GM21529 (cell line): ENCODE measurements at regions not wholly inside any gene's neighbourhood (a gene's known extent, or its start where the extent isn't known, plus 50 kb on each side); places are given as distances from the start of the nearest gene placed in this dataset.

Source experiments
- ATAC-seq: cut with Tn5 transposase; IDR thresholded peaks from one replicate; pipeline ENCODE4 v1.9.1; 2021; ENCODE audit not compliant: unreplicated experiment

GRCh38 chr12:65596514-65597091 is 227.7 kb upstream of the HMGA2 start:
- ATAC-seq = no peak

- ATAC-seq = no peak
Measured at GRCh38 chr12:65597527-65597926, 226.8 kb upstream of the HMGA2 start.

- no peak for ATAC-seq
Measured at GRCh38 chr12:65598688-65599087, 225.6 kb upstream of the HMGA2 start.

GRCh38 chr12:65602253-65602609 is 222.1 kb upstream of the HMGA2 start:
- ATAC-seq = no peak

- ATAC-seq = peak; percentile 82
Measured at GRCh38 chr12:65602610-65603295, 221.5 kb upstream of the HMGA2 start.

GRCh38 chr12:65603438-65604351 is 220.6 kb upstream of the HMGA2 start:
- ATAC-seq = no peak

- ATAC-seq = no peak
Measured at GRCh38 chr12:65605019-65605418, 219.3 kb upstream of the HMGA2 start.

- ATAC-seq = no peak
Measured at GRCh38 chr12:65606008-65606766, 218.1 kb upstream of the HMGA2 start.

GRCh38 chr12:65607401-65607841 is 216.9 kb upstream of the HMGA2 start:
- ATAC-seq = no peak

GRCh38 chr12:65608319-65608916 is 215.9 kb upstream of the HMGA2 start:
- ATAC-seq = no peak

- no peak for ATAC-seq
Measured at GRCh38 chr12:65609359-65609771, 214.9 kb upstream of the HMGA2 start.

- no peak for ATAC-seq
Measured at GRCh38 chr12:65611396-65611795, 212.9 kb upstream of the HMGA2 start.

- no peak for ATAC-seq
Measured at GRCh38 chr12:65612440-65612839, 211.8 kb upstream of the HMGA2 start.

GRCh38 chr12:65613692-65614091 is 210.6 kb upstream of the HMGA2 start:
- no peak for ATAC-seq

GRCh38 chr12:65614259-65614889 is 209.9 kb upstream of the HMGA2 start:
- ATAC-seq = no peak

- no peak for ATAC-seq
Measured at GRCh38 chr12:65615118-65615517, 209.2 kb upstream of the HMGA2 start.

GRCh38 chr12:65616022-65616421 is 208.3 kb upstream of the HMGA2 start:
- ATAC-seq = no peak

- no peak for ATAC-seq
Measured at GRCh38 chr12:65618588-65618987, 205.7 kb upstream of the HMGA2 start.

- no peak for ATAC-seq
Measured at GRCh38 chr12:65619018-65619417, 205.3 kb upstream of the HMGA2 start.

GRCh38 chr12:65620046-65620445 is 204.2 kb upstream of the HMGA2 start:
- ATAC-seq = no peak
